GM12865 (cell line): ENCODE measurements at regions not wholly inside any gene's neighbourhood (a gene's known extent, or its start where the extent isn't known, plus 50 kb on each side); places are given as distances from the start of the nearest gene placed in this dataset.

Experiments used
- DNase-seq: peaks from one replicate; pipeline ENCODE4 v3.0.0; 2010; ENCODE audit warnings: low read depth
- H3K4me3 ChIP-seq: 2 replicates; pipeline ENCODE4 v1.5.1; 2011; ENCODE audit warnings: mild to moderate bottlenecking, low read depth, low read length, control low read depth
- TF ChIP-seq, protein P1 (sequence below): IDR thresholded peaks from 2 replicates; pipeline ENCODE4 v1.5.1; 2011; ENCODE audit warnings: low read length, control low read depth, low read depth, inconsistent platforms; ENCODE audit not compliant: insufficient read depth; ENCODE audit errors: missing control alignments

DNA sequence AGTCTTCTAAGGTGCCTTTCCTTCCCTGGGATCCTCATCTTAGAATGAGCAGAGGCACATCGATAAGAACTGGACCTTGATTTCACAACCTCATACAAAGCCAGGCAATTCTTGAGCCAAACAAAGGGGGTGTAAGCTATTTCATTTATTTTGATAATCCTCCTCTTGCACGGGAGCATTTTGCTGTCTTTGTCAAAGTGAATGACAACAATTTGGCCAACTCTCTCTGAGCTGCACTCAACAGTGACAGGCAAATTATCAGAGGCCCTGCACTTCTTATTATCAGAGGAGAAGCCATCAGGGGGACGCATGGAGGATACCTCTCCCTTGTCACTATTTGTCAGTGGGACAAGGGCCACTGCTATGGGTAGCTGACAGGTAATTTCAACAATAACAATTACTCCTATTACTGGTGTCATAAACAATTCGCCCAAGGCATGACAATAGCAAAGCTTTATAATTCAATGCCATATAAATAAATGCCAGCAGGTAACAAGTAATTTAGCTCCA lies 260.4 kb downstream of the MEIS1 start:
- no peak for DNase-seq
- TF ChIP-seq, protein P1, sequence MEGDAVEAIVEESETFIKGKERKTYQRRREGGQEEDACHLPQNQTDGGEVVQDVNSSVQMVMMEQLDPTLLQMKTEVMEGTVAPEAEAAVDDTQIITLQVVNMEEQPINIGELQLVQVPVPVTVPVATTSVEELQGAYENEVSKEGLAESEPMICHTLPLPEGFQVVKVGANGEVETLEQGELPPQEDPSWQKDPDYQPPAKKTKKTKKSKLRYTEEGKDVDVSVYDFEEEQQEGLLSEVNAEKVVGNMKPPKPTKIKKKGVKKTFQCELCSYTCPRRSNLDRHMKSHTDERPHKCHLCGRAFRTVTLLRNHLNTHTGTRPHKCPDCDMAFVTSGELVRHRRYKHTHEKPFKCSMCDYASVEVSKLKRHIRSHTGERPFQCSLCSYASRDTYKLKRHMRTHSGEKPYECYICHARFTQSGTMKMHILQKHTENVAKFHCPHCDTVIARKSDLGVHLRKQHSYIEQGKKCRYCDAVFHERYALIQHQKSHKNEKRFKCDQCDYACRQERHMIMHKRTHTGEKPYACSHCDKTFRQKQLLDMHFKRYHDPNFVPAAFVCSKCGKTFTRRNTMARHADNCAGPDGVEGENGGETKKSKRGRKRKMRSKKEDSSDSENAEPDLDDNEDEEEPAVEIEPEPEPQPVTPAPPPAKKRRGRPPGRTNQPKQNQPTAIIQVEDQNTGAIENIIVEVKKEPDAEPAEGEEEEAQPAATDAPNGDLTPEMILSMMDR: no peak
- no peak overlapping the region for H3K4me3 ChIP-seq

DNA sequence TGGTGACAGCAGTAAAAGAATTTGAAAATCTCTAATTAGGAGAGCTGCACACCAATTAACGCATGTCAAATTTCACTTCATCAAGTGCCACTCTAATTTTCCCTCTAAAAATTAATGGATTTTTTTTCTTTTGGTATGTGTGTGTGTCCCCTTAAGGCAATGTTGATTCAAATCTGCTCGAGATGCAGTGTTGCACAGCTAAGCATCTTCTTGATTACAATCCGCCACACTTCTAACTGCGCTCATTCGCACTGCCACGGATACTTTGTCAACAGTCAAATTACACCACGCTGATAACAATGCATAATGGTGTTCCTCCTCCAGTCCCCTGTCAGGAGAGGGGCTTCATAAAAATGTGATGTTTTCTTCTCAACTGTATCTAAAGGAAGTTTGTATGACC lies 261.4 kb downstream of the MEIS1 start:
- TF ChIP-seq, protein P1: no peak
- no peak overlapping the region for H3K4me3 ChIP-seq
- DNase-seq: no peak

DNA sequence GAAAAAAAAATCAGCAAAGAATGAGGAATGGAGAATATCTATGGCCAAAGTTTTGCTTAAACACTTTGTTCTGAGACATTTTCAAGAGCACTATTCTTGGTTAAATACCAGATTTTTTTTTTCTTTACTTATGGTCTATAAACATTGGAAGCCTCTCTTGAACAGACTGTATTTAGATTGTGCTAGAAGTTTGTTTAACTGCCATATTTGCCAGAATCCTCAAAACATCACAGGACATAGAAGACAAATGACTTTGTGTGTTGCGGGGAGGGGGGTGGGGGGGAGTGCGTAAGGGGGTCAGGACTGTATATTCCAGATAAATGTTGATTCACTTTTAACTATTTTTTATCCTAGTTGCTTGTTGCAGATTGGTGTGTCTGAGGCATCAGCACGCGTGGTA lies 262.0 kb downstream of the MEIS1 start:
- no peak for DNase-seq
- TF ChIP-seq, protein P1: no peak
- H3K4me3 ChIP-seq: no peak overlapping the region

DNA sequence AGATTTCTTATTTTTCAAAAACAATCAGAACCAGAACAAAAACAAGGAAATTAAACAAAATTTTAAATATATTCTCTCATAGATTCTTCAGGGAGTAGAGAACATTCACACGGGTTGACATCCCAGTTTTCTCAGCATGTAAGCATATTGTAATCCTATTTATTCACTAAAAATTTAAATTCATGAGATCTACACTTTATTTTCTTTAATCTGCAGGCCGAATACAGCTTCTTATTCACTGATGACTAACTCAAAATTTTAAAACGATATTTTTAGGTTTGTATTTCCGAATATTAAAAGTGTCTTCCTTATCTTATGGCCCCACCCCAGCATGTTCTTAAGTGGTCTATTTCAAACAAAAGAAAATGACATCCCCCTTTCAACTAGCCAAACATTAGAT lies 262.4 kb downstream of the MEIS1 start:
- TF ChIP-seq, protein P1: no peak
- H3K4me3 ChIP-seq: no peak overlapping the region
- DNase-seq: no peak

DNA sequence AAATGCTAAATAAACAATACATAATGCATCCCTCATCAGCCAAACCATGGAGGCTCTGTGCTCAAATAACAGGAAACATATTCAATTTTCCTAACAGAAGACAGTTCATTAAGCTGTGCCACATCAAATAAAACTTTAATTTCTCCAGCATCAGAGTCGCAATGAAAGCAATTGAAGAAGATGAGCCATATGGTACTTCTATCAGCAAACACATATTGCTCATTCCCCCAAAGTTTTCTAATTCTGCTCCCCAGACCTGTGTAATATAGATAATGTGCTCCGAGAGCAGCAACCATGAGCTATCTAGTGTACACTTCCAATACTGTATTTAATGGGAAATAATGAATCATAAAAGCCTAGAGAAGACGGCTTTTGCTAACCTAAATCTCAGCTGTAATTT lies 263.2 kb downstream of the MEIS1 start:
- no peak for DNase-seq

DNA sequence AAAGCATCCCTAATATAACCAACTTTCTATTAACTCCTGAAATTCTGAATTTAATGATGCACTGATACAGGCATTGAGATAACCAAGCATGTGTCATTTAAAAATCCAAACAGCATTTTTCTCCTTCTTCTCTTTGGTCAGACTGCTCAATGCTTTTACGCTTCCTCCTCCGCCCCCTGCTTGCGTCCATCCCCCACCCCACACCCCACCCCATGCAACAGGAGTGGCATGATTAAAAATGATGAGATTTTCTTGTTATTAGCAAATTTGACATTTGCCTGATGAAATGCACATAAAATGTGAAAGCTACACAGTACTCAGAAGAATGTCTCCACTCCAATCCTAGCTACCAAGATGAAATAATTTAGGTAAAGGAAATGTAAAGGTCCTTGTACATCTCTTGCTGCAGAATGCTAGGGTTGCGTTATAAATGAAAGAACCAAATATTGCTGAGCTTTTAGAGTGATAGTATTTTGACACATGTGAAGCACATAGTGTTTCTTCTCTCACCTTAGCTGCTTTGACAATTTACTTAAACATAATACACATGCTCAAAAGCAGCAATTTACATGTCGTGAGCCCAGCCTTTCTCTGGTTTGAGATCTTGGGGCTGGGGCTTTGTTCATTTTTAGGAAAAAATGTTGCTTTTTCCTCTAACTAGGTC lies 263.8 kb downstream of the MEIS1 start:
- TF ChIP-seq, protein P1: no peak
- H3K4me3 ChIP-seq: no peak overlapping the region
- DNase-seq: no peak

More for the DNA sequence above, 263.2 kb downstream of the MEIS1 start:
- TF ChIP-seq, protein P1: no peak
- H3K4me3 ChIP-seq: no peak overlapping the region

DNA sequence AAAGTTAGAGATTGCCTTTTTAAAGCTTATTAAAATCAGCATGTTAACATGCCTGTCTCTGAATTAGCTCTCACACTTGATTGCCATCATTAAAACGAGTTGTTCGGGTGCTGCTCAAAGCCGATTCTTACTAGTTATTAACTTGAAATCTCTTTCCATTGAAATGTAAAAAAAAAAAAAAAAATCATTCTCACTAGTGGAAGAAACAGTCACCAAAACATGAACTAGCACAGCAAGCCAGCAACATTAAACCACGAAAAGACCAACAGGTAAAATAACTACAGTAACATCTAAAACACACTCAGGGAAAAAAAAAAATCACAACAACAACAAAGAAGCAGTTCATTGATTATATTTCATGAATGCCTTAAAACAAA lies 264.5 kb downstream of the MEIS1 start:
- H3K4me3 ChIP-seq: no peak overlapping the region
- no peak for DNase-seq
- TF ChIP-seq, protein P1: no peak
